Trophoblast cell (in vitro differentiated cells and primary cell): ENCODE measurements at regions not wholly inside any gene's neighbourhood (a gene's known extent, or its start where the extent isn't known, plus 50 kb on each side); places are given as distances from the start of the nearest gene placed in this dataset.

ENCODE experiments used
- DNase-seq, 2 donors: peaks; one replicate each; pipeline ENCODE4 v3.0.0-alpha.2; 2016
- H2AFZ ChIP-seq: 2 replicates; pipeline ENCODE4 v1.6.1; 2013; ENCODE audit warnings: low read length, moderate library complexity, mild to moderate bottlenecking; ENCODE audit not compliant: insufficient read depth, poor library complexity
- H2AK5ac ChIP-seq: 2 replicates; pipeline ENCODE4 v1.6.1; 2013; ENCODE audit warnings: mild to moderate bottlenecking, low read length
- H2BK120ac ChIP-seq: 2 replicates; pipeline ENCODE4 v1.6.1; 2013; ENCODE audit warnings: low read length, mild to moderate bottlenecking, moderate library complexity; ENCODE audit not compliant: insufficient read depth, poor library complexity
- H2BK12ac ChIP-seq: 2 replicates; pipeline ENCODE4 v1.6.1; 2013; ENCODE audit warnings: mild to moderate bottlenecking, low read length, moderate library complexity
- H2BK5ac ChIP-seq: 2 replicates; pipeline ENCODE4 v1.6.1; 2013; ENCODE audit warnings: low read length, low read depth, moderate library complexity, mild to moderate bottlenecking; ENCODE audit not compliant: poor library complexity
- H3K14ac ChIP-seq: 2 replicates; pipeline ENCODE4 v1.6.1; 2013; ENCODE audit warnings: mild to moderate bottlenecking, low read length
- H3K18ac ChIP-seq: 2 replicates; pipeline ENCODE4 v1.6.1; 2013; ENCODE audit warnings: mild to moderate bottlenecking, low read length
- H3K23ac ChIP-seq: 2 replicates; pipeline ENCODE4 v1.6.1; 2013; ENCODE audit warnings: low read length
- H3K27ac ChIP-seq: 2 replicates; pipeline ENCODE4 v1.5.1; 2013; ENCODE audit warnings: low read depth, mild to moderate bottlenecking, inconsistent platforms, low read length, moderate library complexity
- H3K27me3 ChIP-seq: 2 replicates; pipeline ENCODE4 v1.6.1; 2013; ENCODE audit warnings: inconsistent platforms, mild to moderate bottlenecking, low read length, moderate library complexity; ENCODE audit not compliant: insufficient read depth
- H3K36me3 ChIP-seq, 2 experiments: 1 replicate in 1 of 2; 2 replicates in 1 of 2; pipeline ENCODE4 v1.6.1; 2013; ENCODE audit warnings: low read length in 2 of 2, mild to moderate bottlenecking in 2 of 2, moderate library complexity in 1 of 2; ENCODE audit not compliant: insufficient read depth in 2 of 2, control insufficient read depth in 1 of 2
- H3K4ac ChIP-seq: 2 replicates; pipeline ENCODE4 v1.6.1; 2013; ENCODE audit warnings: low read depth, mild to moderate bottlenecking, low read length, moderate library complexity
- H3K4me1 ChIP-seq, 2 experiments: 1 replicate in 1 of 2; 2 replicates in 1 of 2; pipeline ENCODE4 v1.6.1; 2013; ENCODE audit warnings: low read length in 2 of 2, mild to moderate bottlenecking in 2 of 2, moderate library complexity in 1 of 2; ENCODE audit not compliant: insufficient read depth in 2 of 2, control insufficient read depth in 1 of 2
- H3K4me2 ChIP-seq: 2 replicates; pipeline ENCODE4 v1.6.1; 2013; ENCODE audit warnings: inconsistent platforms, mild to moderate bottlenecking, low read length, moderate library complexity
- H3K4me3 ChIP-seq: 2 replicates; pipeline ENCODE4 v1.5.1; 2013; ENCODE audit warnings: mild to moderate bottlenecking, low read depth, low read length, inconsistent platforms
- H3K79me1 ChIP-seq: one replicate; pipeline ENCODE4 v1.6.1; 2013; ENCODE audit warnings: low read length
- H3K79me2 ChIP-seq: 2 replicates; pipeline ENCODE4 v1.6.1; 2013; ENCODE audit warnings: low read length, mild to moderate bottlenecking; ENCODE audit not compliant: control insufficient read depth, insufficient read depth, poor library complexity
- H3K9ac ChIP-seq: 2 replicates; pipeline ENCODE4 v1.6.1; 2013; ENCODE audit warnings: mild to moderate bottlenecking, low read length
- H3K9me3 ChIP-seq: 2 replicates; pipeline ENCODE4 v1.6.1; 2013; ENCODE audit warnings: low read depth, mild to moderate bottlenecking, control low read depth, inconsistent platforms, low read length; ENCODE audit not compliant: insufficient read depth
- H4K12ac ChIP-seq: 2 replicates; pipeline ENCODE4 v1.6.1; 2013; ENCODE audit warnings: low read depth, mild to moderate bottlenecking, low read length, moderate library complexity
- H4K8ac ChIP-seq: 2 replicates; pipeline ENCODE4 v1.6.1; 2013; ENCODE audit warnings: low read depth, mild to moderate bottlenecking, low read length, moderate library complexity
- H4K91ac ChIP-seq: one replicate; pipeline ENCODE4 v1.6.1; 2013; ENCODE audit warnings: low read depth, mild to moderate bottlenecking, low read length, moderate library complexity
- WGBS: extraction: QIAGEN DNeasy Blood & Tissue Kit; methylation state at CpG from one replicate; pipeline ENCODE4 v1.1.7; 2013; ENCODE audit warnings: missing lambda C conversion rate; ENCODE audit not compliant: insufficient read length, insufficient coverage; ENCODE audit errors: extremely low coverage; 5-methylcytosine and 5-hydroxymethylcytosine counted together

DNA sequence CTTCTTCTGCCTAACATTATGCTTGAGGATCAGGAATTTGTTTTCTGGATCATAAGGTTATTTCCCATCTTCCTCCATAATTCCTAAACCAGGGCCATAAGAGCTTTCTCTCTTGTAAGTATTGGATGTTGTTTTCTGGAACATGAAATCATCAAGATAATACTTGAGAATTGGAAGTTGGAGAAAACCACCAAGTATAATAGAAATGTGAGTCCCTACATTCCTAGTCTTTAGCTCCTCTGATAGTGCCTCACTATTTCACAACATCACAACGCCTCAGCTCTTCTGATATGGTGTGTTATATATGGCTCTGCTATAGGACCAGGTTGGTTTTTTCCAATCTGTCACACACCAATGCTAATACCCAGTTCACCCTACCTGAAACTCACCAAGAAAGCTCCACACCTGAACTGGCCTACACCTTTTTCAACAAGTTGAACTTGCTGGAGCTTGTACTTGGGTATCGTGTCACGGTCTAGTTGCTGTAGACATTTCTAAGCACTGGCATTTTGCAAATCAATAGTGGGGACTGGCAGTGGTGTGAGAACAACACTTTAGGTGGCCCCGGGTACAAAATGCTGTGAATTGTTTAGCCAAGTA, 141.1 kb downstream of the ACTBL2 start:
- H3K9ac ChIP-seq = no peak overlapping the region
- no peaks in the 10 kb centered on the region for H3K36me3 ChIP-seq
- H3K4me3 ChIP-seq = no peak overlapping the region
- WGBS = no CpG with 5 or more reads among the region's 4 CpGs
- no peak overlapping the region for H3K14ac ChIP-seq
- no peak overlapping the region for H4K91ac ChIP-seq
- no peaks in the 10 kb centered on the region for H3K79me2 ChIP-seq
- H3K4ac ChIP-seq = no peak overlapping the region
- H3K27ac ChIP-seq = no peak overlapping the region
- no peak overlapping the region for H2BK12ac ChIP-seq
- H3K18ac ChIP-seq = no peak overlapping the region
- H2AK5ac ChIP-seq = no peak overlapping the region
- no peak overlapping the region for H2BK5ac ChIP-seq
- no peak for DNase-seq
- no peaks in the 10 kb centered on the region for H3K79me1 ChIP-seq
- no peak overlapping the region for H3K23ac ChIP-seq
- H4K8ac ChIP-seq = no peak overlapping the region
- H4K12ac ChIP-seq = no peak overlapping the region
- H2AFZ ChIP-seq = no peak overlapping the region
- H3K4me1 ChIP-seq = no peaks in the 10 kb centered on the region
- H3K4me2 ChIP-seq = no peak overlapping the region
- H3K27me3 ChIP-seq = no peaks in the 10 kb centered on the region
- no peak overlapping the region for H2BK120ac ChIP-seq
- H3K9me3 ChIP-seq = no peaks in the 10 kb centered on the region

DNA sequence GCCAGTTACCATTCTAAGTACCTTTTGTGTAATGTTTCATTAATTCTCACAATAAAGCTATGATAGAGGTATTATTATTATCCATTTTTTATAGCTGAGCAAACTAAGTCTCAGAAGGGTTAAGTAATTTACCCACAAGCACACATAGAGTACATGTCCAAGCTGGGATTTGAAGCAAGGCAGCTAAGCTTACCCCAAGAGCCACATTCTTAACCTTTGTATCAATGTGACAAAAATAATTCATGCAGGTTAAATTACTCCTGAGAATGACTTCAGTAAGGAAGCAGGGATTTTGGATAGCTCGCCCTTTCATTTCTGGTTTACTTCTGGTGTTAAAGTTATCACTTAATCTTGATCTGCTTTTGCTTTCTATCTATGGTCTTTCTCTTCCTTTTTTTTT, 141.9 kb downstream of the ACTBL2 start:
- no peak for DNase-seq
- Histone ChIP-seq H3K4me1 (no peaks in the 10 kb centered on the region), H3K79me2 (no peaks in the 10 kb centered on the region), H2BK120ac (no peak overlapping the region), H4K12ac (no peak overlapping the region), H3K23ac (no peak overlapping the region), H4K8ac (no peak overlapping the region), H2BK12ac (no peak overlapping the region), H3K4me2 (no peak overlapping the region), H3K4ac (no peak overlapping the region), H3K9ac (no peak overlapping the region), H3K27me3 (no peaks in the 10 kb centered on the region), H2AFZ (no peak overlapping the region), H2AK5ac (no peak overlapping the region), H3K18ac (no peak overlapping the region), H2BK5ac (no peak overlapping the region), H3K4me3 (no peak overlapping the region), H3K14ac (no peak overlapping the region), H3K79me1 (no peaks in the 10 kb centered on the region), H4K91ac (no peak overlapping the region), H3K36me3 (no peaks in the 10 kb centered on the region), H3K9me3 (no peaks in the 10 kb centered on the region), H3K27ac (no peak overlapping the region)
- no CpG with 5 or more reads among the region's 1 CpG for WGBS

DNA sequence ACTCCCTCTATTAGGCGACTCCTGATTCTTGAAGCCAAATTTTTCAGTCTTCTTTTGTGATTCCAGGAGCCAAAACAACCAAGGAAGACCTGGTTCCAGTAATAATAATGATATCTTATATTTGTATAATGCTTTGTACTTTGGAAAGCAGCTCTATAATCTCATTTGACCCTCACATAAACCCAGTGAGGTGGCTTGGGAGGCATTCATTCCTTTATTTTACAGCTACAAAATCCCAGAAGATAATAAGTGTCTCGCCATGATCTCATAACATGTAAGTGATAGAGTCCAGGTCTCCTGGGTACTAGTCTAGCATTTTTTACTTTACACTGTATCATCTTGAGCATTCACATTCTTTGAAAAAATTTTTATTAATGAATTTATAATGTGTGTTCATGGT, 143.1 kb downstream of the ACTBL2 start:
- no peaks in the 10 kb centered on the region for H3K27me3 ChIP-seq
- DNase-seq = no peak
- H2BK120ac ChIP-seq = no peak overlapping the region
- H4K12ac ChIP-seq = no peak overlapping the region
- no peak overlapping the region for H2BK12ac ChIP-seq
- H3K23ac ChIP-seq = no peak overlapping the region
- no peak overlapping the region for H2AK5ac ChIP-seq
- H3K4ac ChIP-seq = no peak overlapping the region
- no peaks in the 10 kb centered on the region for H3K4me1 ChIP-seq
- H3K27ac ChIP-seq = no peak overlapping the region
- no peaks in the 10 kb centered on the region for H3K36me3 ChIP-seq
- H4K91ac ChIP-seq = no peak overlapping the region
- H3K4me3 ChIP-seq = no peak overlapping the region
- no CpG with 5 or more reads among the region's 2 CpGs for WGBS
- no peaks in the 10 kb centered on the region for H3K79me2 ChIP-seq
- H3K79me1 ChIP-seq = no peaks in the 10 kb centered on the region
- no peak overlapping the region for H4K8ac ChIP-seq
- no peaks in the 10 kb centered on the region for H3K9me3 ChIP-seq
- no peak overlapping the region for H2AFZ ChIP-seq
- H3K18ac ChIP-seq = no peak overlapping the region
- H3K9ac ChIP-seq = no peak overlapping the region
- H3K4me2 ChIP-seq = no peak overlapping the region
- no peak overlapping the region for H3K14ac ChIP-seq
- no peak overlapping the region for H2BK5ac ChIP-seq

DNA sequence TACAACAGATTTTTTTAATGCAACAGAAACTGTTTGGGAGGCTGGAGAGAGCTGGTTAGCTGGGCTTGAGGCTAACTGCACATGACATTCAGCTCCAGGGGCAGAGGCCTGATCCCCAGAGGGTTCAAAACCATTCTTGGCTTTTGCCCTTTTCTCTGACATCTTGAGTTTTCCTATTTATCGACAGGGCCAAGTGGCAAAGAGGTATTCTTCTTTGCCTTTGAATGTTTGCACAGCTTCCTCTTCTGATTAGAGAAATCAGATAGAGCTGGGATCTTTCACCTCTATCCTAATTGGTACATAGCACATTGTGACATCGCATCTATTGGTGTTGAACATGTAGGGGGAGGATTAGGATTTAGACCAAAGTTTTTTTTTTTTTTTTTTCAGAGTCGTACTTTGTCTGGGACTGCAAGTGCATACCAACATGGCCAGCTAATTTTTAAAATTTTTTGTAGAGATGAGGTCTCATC, 143.7 kb downstream of the ACTBL2 start:
- Histone ChIP-seq H3K14ac (no peak overlapping the region), H3K79me2 (no peaks in the 10 kb centered on the region), H2BK120ac (no peak overlapping the region), H3K18ac (no peak overlapping the region), H3K23ac (no peak overlapping the region), H3K9ac (no peak overlapping the region), H3K4ac (no peak overlapping the region), H2BK12ac (no peak overlapping the region), H3K27ac (no peak overlapping the region), H3K9me3 (no peaks in the 10 kb centered on the region), H3K4me1 (no peaks in the 10 kb centered on the region), H3K36me3 (no peaks in the 10 kb centered on the region), H4K91ac (no peak overlapping the region), H3K27me3 (no peaks in the 10 kb centered on the region), H3K4me2 (no peak overlapping the region), H2AFZ (peak overlapping the region; percentile 50), H2AK5ac (no peak overlapping the region), H3K79me1 (no peaks in the 10 kb centered on the region), H2BK5ac (no peak overlapping the region), H3K4me3 (no peak overlapping the region), H4K12ac (no peak overlapping the region), H4K8ac (no peak overlapping the region)
- WGBS = no CpG with 5 or more reads among the region's 3 CpGs
- DNase-seq = no peak
